B cell (primary cell): ENCODE measurements at regions not wholly inside any gene's neighbourhood (a gene's known extent, or its start where the extent isn't known, plus 50 kb on each side); places are given as distances from the start of the nearest gene placed in this dataset.

Source experiments
- ATAC-seq: fragments of 200-7000 bp; cut with Tn5 transposase; one replicate; pipeline ENCODE4 v1.10.0; 2021; ENCODE audit warnings: low read depth, mild to moderate bottlenecking, moderate number of reproducible peaks, moderate library complexity
- CTCF ChIA-PET: fragments of 350-600 bp; sonication (Branson Sonifier 250); formaldehyde crosslinking; loops from one replicate; lab custom pipeline; 2021; ENCODE audit warnings: antibody characterized with exemption, inconsistent platforms; lab: Charles Lee
- POLR2A ChIA-PET: fragments of 350-600 bp; sonication (Branson Sonifier 250); formaldehyde crosslinking; loops from one replicate; lab custom pipeline; 2021; ENCODE audit warnings: antibody characterized with exemption; lab: Charles Lee
- DNase-seq: peaks from one replicate; pipeline ENCODE4 v3.0.0; 2013
- H2AFZ ChIP-seq: 2 replicates; pipeline ENCODE4 v1.6.1; 2012; ENCODE audit warnings: mild to moderate bottlenecking, low read depth, low read length; ENCODE audit not compliant: insufficient read depth, poor library complexity, severe bottlenecking
- H3K27ac ChIP-seq, 2 donors: 1 replicate in 1 of 2; 2 replicates in 1 of 2; pipeline ENCODE4 v1.5.1; 2012 to 2013; ENCODE audit warnings: low read length in 2 of 2, mild to moderate bottlenecking in 2 of 2, moderate library complexity in 1 of 2
- H3K27me3 ChIP-seq, 4 experiments: fragments of 200-600 bp in 1 of 4; sonication (generic) in 1 of 4; replicated peaks in 1 of 4; 1 replicate in 2 of 4; 2 replicates in 2 of 4; pipeline versions ENCODE4 v1.6.1 to v1.7.0; 2013 to 2016; ENCODE audit warnings: low read length in 3 of 4, mild to moderate bottlenecking in 2 of 4, mixed read lengths in 1 of 4, moderate library complexity in 1 of 4; ENCODE audit not compliant: insufficient read depth in 4 of 4, control insufficient read depth in 3 of 4; ENCODE audit errors: control extremely low read depth in 1 of 4
- H3K36me3 ChIP-seq, 2 experiments: replicated peaks in 1 of 2; 1 replicate in 1 of 2; 2 replicates in 1 of 2; pipeline versions ENCODE4 v1.6.1 to v1.7.1; 2013; ENCODE audit warnings: low read length in 1 of 2; ENCODE audit not compliant: insufficient read depth in 2 of 2, control insufficient read depth in 1 of 2; ENCODE audit errors: control extremely low read depth in 1 of 2, extremely low read depth in 1 of 2
- H3K4me1 ChIP-seq, 2 donors: fragments of 200-600 bp in 1 of 2; sonication (generic) in 1 of 2; 1 replicate in 1 of 2; 2 replicates in 1 of 2; pipeline versions ENCODE4 v1.5.1 to v1.6.1; 2013 to 2017; ENCODE audit warnings: low read length in 2 of 2; ENCODE audit not compliant: control insufficient read depth in 2 of 2, insufficient read depth in 2 of 2
- H3K4me2 ChIP-seq: replicated peaks from 2 replicates; pipeline ENCODE3; 2012; ENCODE audit warnings: mild to moderate bottlenecking, low read depth, low read length; ENCODE audit not compliant: poor library complexity, severe bottlenecking
- H3K4me3 ChIP-seq, 5 experiments: fragments of 200-600 bp in 1 of 5; sonication (generic) in 1 of 5; 1 replicate in 3 of 5; 2 replicates in 2 of 5; pipeline versions ENCODE4 v1.5.1 to v1.7.0; 2011 to 2016; ENCODE audit warnings: low read length in 4 of 5, mild to moderate bottlenecking in 4 of 5, low read depth in 2 of 5, control low read depth in 1 of 5, moderate library complexity in 1 of 5; ENCODE audit not compliant: insufficient read depth in 1 of 5; ENCODE audit errors: control extremely low read depth in 1 of 5, extremely low read depth in 1 of 5
- H3K79me2 ChIP-seq: fragments of 200-600 bp; sonication (generic); one replicate; pipeline ENCODE4 v1.6.0; 2016; ENCODE audit warnings: low read length; ENCODE audit not compliant: control insufficient read depth, insufficient read depth
- H3K9ac ChIP-seq: fragments of 200-600 bp; sonication (generic); 2 replicates; pipeline ENCODE4 v1.6.1; 2017; ENCODE audit warnings: mild to moderate bottlenecking, low read length, moderate library complexity
- H3K9me3 ChIP-seq, 3 donors: one replicate each; pipeline versions ENCODE4 v1.6.1 to v1.7.1; 2013; ENCODE audit warnings: low read length in 2 of 3; ENCODE audit not compliant: control insufficient read depth in 2 of 3, insufficient read depth in 1 of 3; ENCODE audit errors: control extremely low read depth in 1 of 3
- H4K20me1 ChIP-seq: 2 replicates; pipeline ENCODE4 v1.6.0; 2012; ENCODE audit warnings: mild to moderate bottlenecking, low read length; ENCODE audit not compliant: insufficient read depth, control insufficient read depth, poor library complexity, severe bottlenecking
- H3K27ac Mint-ChIP-seq: one replicate; pipeline ENCODE4 v1.8.0; 2021; ENCODE audit warnings: mixed read lengths
- H3K27me3 Mint-ChIP-seq: one replicate; pipeline ENCODE4 v1.8.0; 2021; ENCODE audit warnings: mixed read lengths
- H3K4me1 Mint-ChIP-seq: one replicate; pipeline ENCODE4 v1.8.0; 2021; ENCODE audit warnings: mixed read lengths
- H3K4me3 Mint-ChIP-seq: one replicate; pipeline ENCODE4 v1.8.0; 2021; ENCODE audit warnings: mixed read lengths
- H3K9me3 Mint-ChIP-seq: one replicate; pipeline ENCODE4 v1.8.0; 2022; ENCODE audit warnings: mixed read lengths; ENCODE audit not compliant: insufficient read depth
- EZH2 ChIP-seq: IDR thresholded peaks from 2 replicates; pipeline ENCODE4 v1.6.1; 2012; ENCODE audit warnings: borderline replicate concordance, low read depth, mild to moderate bottlenecking, moderate library complexity, low read length; ENCODE audit not compliant: insufficient read depth, poor library complexity, severe bottlenecking
- WGBS: methylation state at CpG from one replicate; pipeline ENCODE4 v1.1.5; 2013; ENCODE audit warnings: missing lambda C conversion rate; ENCODE audit not compliant: insufficient coverage; 5-methylcytosine and 5-hydroxymethylcytosine counted together
- intact Hi-C: fragments of 100-400 bp; cut with micrococcal nuclease; formaldehyde crosslinking; loops from one replicate; pipeline ENCODE4 v1.10.0; 2022
- TF ChIP-seq, protein P1 (sequence below): fragments of 200-600 bp; IDR thresholded peaks from one replicate; pipeline ENCODE4 v1.8.0; 2022; ENCODE audit warnings: antibody characterized with exemption, mild to moderate bottlenecking

- intact Hi-C loops = no loop called here
- Histone ChIP-seq H3K79me2 (no peaks in the 10 kb centered on the region), H3K4me1 (no peaks in the 10 kb centered on the region), H3K9me3 (no peaks in the 10 kb centered on the region), H2AFZ (no peak overlapping the region), H3K36me3 (no peaks in the 10 kb centered on the region), H3K4me3 (no peak overlapping the region), H3K27ac (no peak overlapping the region), H4K20me1 (no peaks in the 10 kb centered on the region), H3K4me2 (no peak overlapping the region), H3K27me3 (peaks cover 0 to 4% (median 0%) of the 10 kb centered on the region in 4 experiments), H3K9ac (no peak overlapping the region)
- H3K4me1 Mint-ChIP-seq = no peaks in the 10 kb centered on the region
- WGBS = no CpG with 5 or more reads among the region's 2 CpGs
- H3K4me3 Mint-ChIP-seq = no peak overlapping the region
- POLR2A ChIA-PET = no interaction called here
- H3K27me3 Mint-ChIP-seq = peaks cover 27% of the 10 kb centered on the region
- no peak for DNase-seq
- H3K27ac Mint-ChIP-seq = no peak overlapping the region
- CTCF ChIA-PET = no interaction called here
- H3K9me3 Mint-ChIP-seq = peaks cover 3% of the 10 kb centered on the region
- TF ChIP-seq EZH2 = no peak
- TF ChIP-seq, protein P1, sequence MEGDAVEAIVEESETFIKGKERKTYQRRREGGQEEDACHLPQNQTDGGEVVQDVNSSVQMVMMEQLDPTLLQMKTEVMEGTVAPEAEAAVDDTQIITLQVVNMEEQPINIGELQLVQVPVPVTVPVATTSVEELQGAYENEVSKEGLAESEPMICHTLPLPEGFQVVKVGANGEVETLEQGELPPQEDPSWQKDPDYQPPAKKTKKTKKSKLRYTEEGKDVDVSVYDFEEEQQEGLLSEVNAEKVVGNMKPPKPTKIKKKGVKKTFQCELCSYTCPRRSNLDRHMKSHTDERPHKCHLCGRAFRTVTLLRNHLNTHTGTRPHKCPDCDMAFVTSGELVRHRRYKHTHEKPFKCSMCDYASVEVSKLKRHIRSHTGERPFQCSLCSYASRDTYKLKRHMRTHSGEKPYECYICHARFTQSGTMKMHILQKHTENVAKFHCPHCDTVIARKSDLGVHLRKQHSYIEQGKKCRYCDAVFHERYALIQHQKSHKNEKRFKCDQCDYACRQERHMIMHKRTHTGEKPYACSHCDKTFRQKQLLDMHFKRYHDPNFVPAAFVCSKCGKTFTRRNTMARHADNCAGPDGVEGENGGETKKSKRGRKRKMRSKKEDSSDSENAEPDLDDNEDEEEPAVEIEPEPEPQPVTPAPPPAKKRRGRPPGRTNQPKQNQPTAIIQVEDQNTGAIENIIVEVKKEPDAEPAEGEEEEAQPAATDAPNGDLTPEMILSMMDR = no peak
- ATAC-seq = no peak
Measured at GRCh38 chr3:124209426-124209825, 217.5 kb upstream of the ROPN1 start.

DNA sequence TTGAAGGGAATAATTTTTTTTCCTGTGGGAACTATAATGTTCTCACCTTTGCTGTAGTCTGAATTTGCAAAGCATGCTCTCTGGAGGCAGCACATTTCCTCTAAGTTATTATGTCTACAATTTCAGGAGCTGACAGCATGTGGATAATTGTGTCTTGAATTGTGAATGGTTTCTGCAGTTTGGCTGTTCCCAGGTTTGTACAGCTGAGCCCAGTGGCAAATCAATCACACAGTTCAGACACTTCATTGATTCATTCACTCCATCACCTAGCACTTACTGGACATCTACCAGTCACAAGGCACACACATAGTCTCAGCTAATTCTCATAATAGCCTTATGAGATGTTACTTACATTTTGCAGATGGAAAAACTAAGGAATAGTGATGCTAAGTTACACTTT, 219.0 kb upstream of the ROPN1 start:
- ChIA-PET CTCF (no interaction called here), POLR2A (no interaction called here)
- H3K79me2 ChIP-seq = no peaks in the 10 kb centered on the region
- no peak overlapping the region for H3K9ac ChIP-seq
- Mint-ChIP-seq H3K4me3 (no peak overlapping the region), H3K4me1 (no peaks in the 10 kb centered on the region), H3K27ac (no peak overlapping the region), H3K9me3 (peaks cover 3% of the 10 kb centered on the region), H3K27me3 (peaks cover 27% of the 10 kb centered on the region)
- H3K4me3 ChIP-seq = no peak overlapping the region
- intact Hi-C loops = no loop called here
- TF ChIP-seq EZH2 = no peak
- TF ChIP-seq, protein P1 = no peak
- no peak overlapping the region for H3K4me2 ChIP-seq
- H4K20me1 ChIP-seq = no peaks in the 10 kb centered on the region
- H3K27me3 ChIP-seq = peaks cover 0 to 4% (median 0%) of the 10 kb centered on the region in 4 experiments
- H3K4me1 ChIP-seq = no peaks in the 10 kb centered on the region
- no peaks in the 10 kb centered on the region for H3K9me3 ChIP-seq
- no peak overlapping the region for H3K27ac ChIP-seq
- no peak for DNase-seq
- H2AFZ ChIP-seq = no peak overlapping the region
- no peaks in the 10 kb centered on the region for H3K36me3 ChIP-seq
- no peak for ATAC-seq
